ENCODE measurements at regions not wholly inside any gene's neighbourhood (a gene's known extent, or its start where the extent isn't known, plus 50 kb on each side); places are given as distances from the start of the nearest gene placed in this dataset.

DNA sequence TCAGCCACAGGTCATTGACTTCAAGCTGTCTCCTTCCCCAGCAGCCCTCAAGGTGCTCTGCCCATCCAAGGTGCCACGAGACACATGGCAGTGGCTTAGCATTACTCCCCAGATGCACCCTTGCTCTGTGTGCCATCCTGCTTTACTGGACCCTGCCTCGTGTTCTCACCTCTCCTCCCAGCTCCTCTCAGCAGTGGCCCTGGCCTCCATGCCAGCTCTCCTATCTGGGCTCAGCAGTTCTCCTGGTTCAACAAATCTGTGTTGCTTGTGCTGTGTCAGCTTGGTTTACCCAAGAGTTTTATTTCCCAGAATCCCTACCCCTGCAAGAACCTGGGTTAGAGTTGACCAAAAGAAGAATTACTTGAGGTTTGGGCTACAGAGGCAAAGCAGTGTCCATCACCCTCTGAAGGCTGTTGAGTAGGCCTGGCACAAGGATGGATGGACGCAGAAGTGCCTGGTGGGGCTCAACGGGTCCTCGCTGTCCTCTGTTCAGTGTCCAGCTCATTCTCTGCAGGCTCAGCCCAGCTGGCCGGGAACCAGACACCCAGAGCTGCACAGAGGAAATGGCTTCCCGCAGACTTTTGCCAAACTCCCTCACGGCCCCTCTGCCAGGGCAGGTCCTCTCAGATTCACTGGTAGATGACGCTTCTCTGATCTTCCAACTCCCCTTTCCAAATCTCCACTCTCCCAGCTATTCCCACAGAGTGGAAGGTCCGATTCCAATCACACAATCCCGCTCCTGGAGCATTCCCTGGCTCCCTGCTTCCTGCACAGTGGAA lies 82.6 kb downstream of the FOXA2 start:
- TF ChIP-seq, protein P1, sequence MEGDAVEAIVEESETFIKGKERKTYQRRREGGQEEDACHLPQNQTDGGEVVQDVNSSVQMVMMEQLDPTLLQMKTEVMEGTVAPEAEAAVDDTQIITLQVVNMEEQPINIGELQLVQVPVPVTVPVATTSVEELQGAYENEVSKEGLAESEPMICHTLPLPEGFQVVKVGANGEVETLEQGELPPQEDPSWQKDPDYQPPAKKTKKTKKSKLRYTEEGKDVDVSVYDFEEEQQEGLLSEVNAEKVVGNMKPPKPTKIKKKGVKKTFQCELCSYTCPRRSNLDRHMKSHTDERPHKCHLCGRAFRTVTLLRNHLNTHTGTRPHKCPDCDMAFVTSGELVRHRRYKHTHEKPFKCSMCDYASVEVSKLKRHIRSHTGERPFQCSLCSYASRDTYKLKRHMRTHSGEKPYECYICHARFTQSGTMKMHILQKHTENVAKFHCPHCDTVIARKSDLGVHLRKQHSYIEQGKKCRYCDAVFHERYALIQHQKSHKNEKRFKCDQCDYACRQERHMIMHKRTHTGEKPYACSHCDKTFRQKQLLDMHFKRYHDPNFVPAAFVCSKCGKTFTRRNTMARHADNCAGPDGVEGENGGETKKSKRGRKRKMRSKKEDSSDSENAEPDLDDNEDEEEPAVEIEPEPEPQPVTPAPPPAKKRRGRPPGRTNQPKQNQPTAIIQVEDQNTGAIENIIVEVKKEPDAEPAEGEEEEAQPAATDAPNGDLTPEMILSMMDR (IDR thresholded peaks at IDR 0.05) = no peak

DNA sequence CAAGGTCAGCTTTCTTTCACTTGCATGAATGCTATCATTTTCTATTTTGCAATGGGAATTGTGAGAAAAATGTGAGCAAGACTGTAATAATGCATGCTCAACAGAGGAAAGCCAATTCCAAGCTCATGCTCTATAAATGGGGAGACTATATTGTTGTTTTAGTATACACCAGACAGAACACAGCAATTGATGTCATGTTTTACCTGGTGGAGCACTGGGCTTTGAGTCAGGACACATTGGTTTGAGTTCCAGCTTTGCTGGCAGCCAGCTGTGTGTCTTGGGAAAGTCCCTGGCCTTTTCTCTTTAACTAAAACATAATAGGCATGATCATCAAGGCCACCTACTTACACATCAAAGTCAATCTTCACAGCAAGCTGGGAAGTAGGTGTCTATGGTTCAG lies 83.3 kb downstream of the FOXA2 start:
- TF ChIP-seq, protein P1 (IDR thresholded peaks at IDR 0.05) = no peak

DNA sequence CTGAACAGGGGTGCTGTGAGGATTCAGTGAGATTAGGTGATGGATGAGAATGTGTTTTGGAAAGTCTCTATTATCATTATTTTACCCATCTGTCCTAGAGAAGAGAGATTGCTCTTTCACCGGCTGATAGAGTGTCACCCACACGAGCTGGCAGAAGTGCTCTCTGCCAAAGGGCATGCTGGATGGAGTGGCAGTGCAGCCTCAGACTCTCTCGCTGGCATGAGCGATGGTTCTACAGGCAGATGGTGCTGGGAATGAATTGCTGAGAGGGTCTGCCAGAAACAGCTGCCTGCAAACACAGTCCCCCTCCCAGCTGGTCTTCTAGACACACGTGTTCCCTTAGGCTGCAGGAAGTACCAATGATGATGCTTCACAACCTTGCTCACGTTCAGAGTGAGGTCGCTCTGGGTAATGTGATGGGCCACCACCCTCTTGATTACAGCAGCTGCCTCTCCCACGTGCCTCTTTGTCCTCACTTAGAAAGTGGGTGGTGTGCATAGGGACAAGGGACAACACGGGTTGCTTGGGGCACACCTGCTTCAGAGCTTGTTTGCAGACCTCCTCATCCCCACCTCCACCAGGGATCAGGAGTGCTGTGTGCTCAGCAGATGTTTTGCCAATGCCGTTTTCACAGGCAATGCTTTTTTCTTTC lies 84.7 kb downstream of the FOXA2 start:
- TF ChIP-seq, protein P1 (IDR thresholded peaks at IDR 0.05) = no peak

DNA sequence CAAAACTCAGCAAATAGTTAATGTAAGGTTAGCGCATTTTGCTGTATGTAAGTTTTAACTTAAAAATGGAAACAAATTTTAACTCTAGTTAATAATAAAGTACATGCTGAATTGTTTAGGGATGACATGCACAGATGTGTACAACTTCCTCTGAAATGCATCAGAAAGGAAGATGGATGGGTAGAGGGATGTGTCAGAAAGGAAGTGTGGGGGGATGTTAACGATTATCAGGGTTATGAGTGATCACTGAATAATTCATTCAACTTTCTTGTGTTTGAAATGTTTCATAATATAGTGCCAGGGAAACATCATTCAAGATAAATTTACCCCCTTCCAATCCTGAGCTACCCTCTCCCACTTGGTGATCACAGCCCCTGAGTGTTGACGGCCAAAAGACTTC lies 87.6 kb downstream of the FOXA2 start:
- TF ChIP-seq, protein P1 (IDR thresholded peaks at IDR 0.05) = no peak

DNA sequence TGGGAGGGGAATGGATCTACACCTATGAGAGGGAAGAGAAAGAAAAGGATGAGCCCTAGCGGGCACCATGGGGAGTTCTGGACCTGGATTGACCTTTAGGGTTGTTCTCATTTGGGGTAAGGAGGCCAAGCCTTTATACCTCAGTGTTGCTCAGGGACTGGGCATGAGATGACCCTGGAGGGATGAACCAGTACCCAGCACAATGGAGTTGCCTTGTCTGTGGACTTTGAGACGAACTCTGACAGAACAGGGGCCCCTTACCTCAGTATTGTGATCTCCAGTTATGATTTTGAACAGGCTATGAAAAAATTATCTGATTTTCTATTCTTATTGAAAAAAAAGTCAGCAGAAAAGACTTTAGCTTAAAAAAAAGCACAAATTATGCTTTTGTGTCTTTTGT lies 88.6 kb downstream of the FOXA2 start:
- TF ChIP-seq, protein P1 (IDR thresholded peaks at IDR 0.05) = no peak

DNA sequence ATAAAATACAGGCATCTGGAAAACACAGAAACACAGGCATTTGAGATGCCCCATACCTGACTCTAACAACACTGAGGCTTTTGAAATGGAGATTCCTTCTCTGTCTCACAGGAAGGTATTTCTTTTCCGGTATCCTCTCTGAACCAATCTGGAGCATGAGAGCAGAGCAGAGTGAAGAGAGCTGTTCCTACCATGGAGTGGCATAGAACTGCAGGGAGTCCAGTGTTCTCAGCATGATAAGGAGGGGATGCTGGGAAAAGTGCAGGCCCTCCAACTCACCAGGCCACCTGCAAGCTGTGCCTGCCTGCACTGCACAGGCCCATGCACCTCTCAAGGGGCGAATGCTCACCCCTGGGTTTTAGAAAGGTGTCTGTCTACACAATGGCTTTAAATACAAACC lies 89.2 kb downstream of the FOXA2 start:
- TF ChIP-seq, protein P1 (IDR thresholded peaks at IDR 0.05) = no peak

DNA sequence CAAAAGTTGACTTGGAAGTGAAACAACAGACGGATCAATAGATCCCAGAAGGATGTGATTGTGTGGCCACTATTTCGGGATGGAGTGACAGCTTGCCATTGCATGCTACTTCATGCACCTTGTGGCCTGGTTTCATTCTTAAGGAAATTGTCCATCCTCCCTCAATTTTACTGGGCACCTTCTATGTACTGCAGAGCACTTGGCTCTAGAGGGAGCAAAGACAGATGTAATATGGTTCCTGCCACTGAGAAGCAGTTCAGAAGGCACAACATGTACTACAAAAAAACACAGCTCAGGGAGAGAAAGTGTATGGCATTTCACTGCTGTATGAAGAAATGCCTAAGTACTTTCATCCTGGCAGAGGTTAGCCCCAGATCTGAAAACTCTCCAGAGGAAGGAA lies 91.9 kb downstream of the FOXA2 start:
- TF ChIP-seq, protein P1 (IDR thresholded peaks at IDR 0.05) = no peak
